Stomach (tissue), 8 donors: ENCODE measurements at regions not wholly inside any gene's neighbourhood (a gene's known extent, or its start where the extent isn't known, plus 50 kb on each side); places are given as distances from the start of the nearest gene placed in this dataset.

Source experiments
- DNase-seq, 2 donors: peaks; one replicate each; pipeline versions ENCODE4 v3.0.0 to v3.0.0-alpha.2; 2013 to 2019
- H3K27ac ChIP-seq, 5 donors: fragments of 200-600 bp in 4 of 5; sonication (generic) in 4 of 5; one replicate each; pipeline ENCODE4 v1.5.1; 2013 to 2019; ENCODE audit warnings: mild to moderate bottlenecking in 1 of 5, moderate library complexity in 1 of 5
- H3K27me3 ChIP-seq, 3 donors: fragments of 200-600 bp; sonication (generic); one replicate each; pipeline ENCODE4 v1.5.1; 2017 to 2019; ENCODE audit warnings: mixed run types in 1 of 3
- H3K36me3 ChIP-seq, 4 donors: fragments of 200-600 bp; sonication (generic); 1 replicate in 3 of 4; 2 replicates in 1 of 4; pipeline ENCODE4 v1.5.1; 2016 to 2019
- H3K4me1 ChIP-seq, 4 donors: fragments of 200-600 bp; sonication (generic); one replicate each; pipeline ENCODE4 v1.5.1; 2016 to 2019
- H3K4me3 ChIP-seq, 4 donors: fragments of 200-600 bp; sonication (generic) in 3 of 4; one replicate each; pipeline ENCODE4 v1.5.1; 2016 to 2019; ENCODE audit warnings: mild to moderate bottlenecking in 1 of 4
- H3K9me3 ChIP-seq, 4 donors: fragments of 200-600 bp; sonication (generic); one replicate each; pipeline ENCODE4 v1.5.1; 2016 to 2019
- CTCF ChIP-seq, 7 experiments: fragments of 450-650 bp in 4 of 7; fragments of 200-600 bp in 3 of 7; sonication (generic) in 3 of 7; IDR thresholded peaks; one replicate each; pipeline ENCODE4 v1.5.1; 2016 to 2019; ENCODE audit warnings: antibody characterized with exemption in 7 of 7, control low read depth in 2 of 7, mild to moderate bottlenecking in 1 of 7
- EP300 ChIP-seq: sonication (generic); formaldehyde crosslinking; IDR thresholded peaks from one replicate; pipeline ENCODE4 v1.6.1; 2017; ENCODE audit warnings: antibody characterized with exemption
- POLR2A ChIP-seq, 4 donors: fragments of 450-650 bp; IDR thresholded peaks; one replicate each; pipeline ENCODE4 v1.6.1; 2016; ENCODE audit warnings: antibody characterized with exemption in 4 of 4, control low read depth in 2 of 4, mild to moderate bottlenecking in 1 of 4, moderate library complexity in 1 of 4
- POLR2AphosphoS5 ChIP-seq, 3 donors: sonication (generic); formaldehyde crosslinking; IDR thresholded peaks; one replicate each; pipeline ENCODE4 v1.6.1; 2016; ENCODE audit warnings: antibody characterized with exemption in 3 of 3
- WGBS, 5 donors: extraction: QIAGEN DNeasy Blood & Tissue Kit in 3 of 5; methylation state at CpG; one replicate each; pipeline versions ENCODE4 v1.1.5 to v1.1.7; 2013 to 2018; 5-methylcytosine and 5-hydroxymethylcytosine counted together
- intact Hi-C: fragments of 100-400 bp; cut with DNase I; formaldehyde crosslinking; loops from one replicate; pipeline ENCODE4 v1.15.1; 2023; ENCODE audit warnings: low total_unique reads
- donor health status: healthy with polysubstance abuse.
- donor health status: Bipolar disorder and iron deficiency.
- donor health status: healthy.

- Histone ChIP-seq H3K27ac (no peak overlapping the region), H3K9me3 (peaks cover 0 to 17% (median 10%) of the 10 kb centered on the region in 4 donors), H3K36me3 (no peaks in the 10 kb centered on the region), H3K4me1 (no peaks in the 10 kb centered on the region), H3K4me3 (no peak overlapping the region), H3K27me3 (no peaks in the 10 kb centered on the region)
- WGBS, 5 donors, result 71 to 87% (median 83%) methylated on average over 3 of the region's 3 CpGs
- TF ChIP-seq EP300, result no peak
- TF ChIP-seq POLR2AphosphoS5 (IDR thresholded peaks at IDR 0.05), result no peak
- TF ChIP-seq POLR2A (IDR thresholded peaks at IDR 0.05), result no peak
- no peak for TF ChIP-seq CTCF (IDR thresholded peaks at IDR 0.05)
- DNase-seq, result no peak
- intact Hi-C loops, result no loop called here
Observed at GRCh38 chr10:125392154-125392553, 231.8 kb upstream of the CTBP2 start.

DNA sequence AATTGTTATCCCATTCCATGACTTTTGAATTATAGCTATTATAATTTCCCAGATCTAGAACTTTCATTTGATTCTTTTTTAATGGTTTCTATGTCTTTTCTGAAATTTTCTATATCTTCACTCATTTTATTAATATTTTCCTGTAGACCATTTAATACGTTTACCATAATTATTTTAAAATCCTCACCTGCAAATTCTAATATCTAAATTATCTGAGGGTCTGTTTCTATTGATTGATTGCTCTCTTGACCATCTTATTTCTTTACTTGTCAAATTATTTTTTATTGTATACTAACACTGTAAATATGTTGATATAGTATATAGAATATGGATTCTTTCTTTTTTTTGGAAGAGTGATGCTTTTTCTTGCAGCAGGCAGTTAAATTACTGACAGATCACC, 229.3 kb upstream of the CTBP2 start:
- H3K9me3 ChIP-seq, result peaks cover 0 to 17% (median 10%) of the 10 kb centered on the region in 4 donors
- TF ChIP-seq POLR2AphosphoS5 (IDR thresholded peaks at IDR 0.05) (no peak), POLR2A (IDR thresholded peaks at IDR 0.05) (no peak), EP300 (no peak), CTCF (IDR thresholded peaks at IDR 0.05) (no peak)
- no peaks in the 10 kb centered on the region for H3K4me1 ChIP-seq
- H3K4me3 ChIP-seq, result no peak overlapping the region
- H3K27me3 ChIP-seq, result peaks cover 0 to 5% (median 0%) of the 10 kb centered on the region in 3 donors
- intact Hi-C loops, result no loop called here
- WGBS, 5 donors, result 79 to 80% (median 80%) methylated on average over 1 of the region's 1 CpG
- no peak for DNase-seq
- H3K36me3 ChIP-seq, result no peaks in the 10 kb centered on the region
- H3K27ac ChIP-seq, result no peak overlapping the region

- 58 to 74% (median 72%) methylated on average over 4 of the region's 4 CpGs for WGBS, 5 donors
Observed at GRCh38 chr10:125379592-125379991, 219.2 kb upstream of the CTBP2 start.

DNA sequence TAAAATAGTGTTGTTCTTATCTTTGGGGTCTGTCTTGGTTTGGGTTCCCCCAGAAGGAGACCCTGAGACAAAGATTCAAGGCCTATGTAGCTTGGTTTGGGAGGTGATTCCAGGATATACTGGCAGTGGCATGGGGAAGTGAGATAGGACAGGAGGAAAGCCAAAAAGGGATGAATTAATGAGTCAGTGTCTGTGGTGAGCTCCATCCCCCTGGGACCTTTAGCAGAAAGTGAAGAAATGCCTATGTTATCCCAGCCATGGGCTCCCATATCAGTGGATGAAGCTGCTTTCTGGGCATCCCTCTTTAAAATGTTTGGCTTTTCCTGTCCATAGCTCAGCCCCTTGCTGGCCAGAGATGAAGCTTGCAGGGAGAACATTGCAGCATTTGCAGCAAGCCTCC, 217.0 kb upstream of the CTBP2 start:
- Histone ChIP-seq H3K36me3 (no peaks in the 10 kb centered on the region), H3K27me3 (no peaks in the 10 kb centered on the region), H3K4me3 (no peak overlapping the region), H3K4me1 (no peaks in the 10 kb centered on the region), H3K27ac (no peak overlapping the region), H3K9me3 (peaks cover 0 to 12% (median 7%) of the 10 kb centered on the region in 4 donors)
- TF ChIP-seq POLR2A (IDR thresholded peaks at IDR 0.05) (no peak), CTCF (IDR thresholded peaks at IDR 0.05) (no peak), POLR2AphosphoS5 (IDR thresholded peaks at IDR 0.05) (no peak), EP300 (no peak)
- DNase-seq, result no peak
- intact Hi-C loops, result no loop called here

More at GRCh38 chr10:125379592-125379991, 219.2 kb upstream of the CTBP2 start:
- Histone ChIP-seq H3K27ac (no peak overlapping the region), H3K27me3 (no peaks in the 10 kb centered on the region), H3K4me3 (no peak overlapping the region), H3K36me3 (no peaks in the 10 kb centered on the region), H3K4me1 (no peaks in the 10 kb centered on the region), H3K9me3 (peaks cover 0 to 20% (median 11%) of the 10 kb centered on the region in 4 donors)
- intact Hi-C loops, result no loop called here
- DNase-seq, result no peak
- TF ChIP-seq EP300, result no peak
- TF ChIP-seq CTCF (IDR thresholded peaks at IDR 0.05), result no peak
- no peak for TF ChIP-seq POLR2A (IDR thresholded peaks at IDR 0.05)
- no peak for TF ChIP-seq POLR2AphosphoS5 (IDR thresholded peaks at IDR 0.05)
